ENCODE measurements at regions not wholly inside any gene's neighbourhood (a gene's known extent, or its start where the extent isn't known, plus 50 kb on each side); places are given as distances from the start of the nearest gene placed in this dataset.

GRCh38 chr6:56866917-56867522 is 87.9 kb upstream of the BEND6 start:
- no peak for FAIRE-seq
- 60% methylated on average over 2 of the region's 2 CpGs for WGBS (ENCODE audit: low lambda C conversion rate)
- TF ChIP-seq ZNF33B (CRISPR knock-in tag; IDR thresholded peaks at IDR 0.05) (no peak), HCFC1 (IDR thresholded peaks at IDR 0.05; ENCODE audit: low read depth, low read length) (no peak), ETV5 (CRISPR knock-in tag; IDR thresholded peaks at IDR 0.05; ENCODE audit: borderline replicate concordance) (no peak)
- peaks cover 26% of the 10 kb centered on the region for H3K4me1 ChIP-seq (ENCODE audit: insufficient read depth, low read length)
- H3K9me3 ChIP-seq (ENCODE audit: low read length) = no peaks in the 10 kb centered on the region
- H3K27ac ChIP-seq (ENCODE audit: extremely low read length, insufficient read depth, low read length) = no peak overlapping the region
- H4K20me1 ChIP-seq (ENCODE audit: insufficient read depth, low read length) = no peaks in the 10 kb centered on the region
- H3K9ac ChIP-seq (ENCODE audit: insufficient read depth, low read depth, low read length) = no peak overlapping the region
- no peak overlapping the region for H3K4me2 ChIP-seq (ENCODE audit: low read depth, low read length)
- BruUV-seq (replicated peaks) = no TSS peak
- ChIA-PET CTCF (ENCODE audit: low intra/inter-chr PET ratio, low total read pairs) (no interaction called here), POLR2A (no interaction called here)
- no peak overlapping the region for H3K4me3 ChIP-seq (replicated peaks in 1 of 3; ENCODE audit: insufficient read depth in 1 of 3, low read depth in 2 of 3, low read length in 3 of 3)
- no peak overlapping the region for H2AFZ ChIP-seq (ENCODE audit: low read length)
- intact Hi-C loops (cut with micrococcal nuclease; ENCODE audit: unreplicated experiment) (no loop called here), in situ Hi-C loops (cut with HindIII; ENCODE audit: extremely low pct_ligation_motif_present, low pct_unique_long_range_greater_than_20kb) (no loop called here)
- no peak for DNase-seq (ENCODE audit: low spot score)
- no peaks in the 10 kb centered on the region for H3K27me3 ChIP-seq (ENCODE audit: control insufficient read depth in 1 of 2, insufficient read depth in 2 of 2, low read length in 2 of 2)
- no peaks in the 10 kb centered on the region for H3K79me2 ChIP-seq (ENCODE audit: insufficient read depth, low read length)
- H3K36me3 ChIP-seq (replicated peaks in 1 of 2; ENCODE audit: control insufficient read depth in 1 of 2, insufficient read depth in 2 of 2, low read length in 2 of 2) = no peaks in the 10 kb centered on the region
- no peak for ATAC-seq

GRCh38 chr6:56865081-56865875 is 89.6 kb upstream of the BEND6 start:
- in situ Hi-C loops (cut with HindIII; ENCODE audit: extremely low pct_ligation_motif_present, low pct_unique_long_range_greater_than_20kb) = no loop called here
- Histone ChIP-seq H3K79me2 (ENCODE audit: insufficient read depth, low read length) (no peaks in the 10 kb centered on the region), H4K20me1 (ENCODE audit: insufficient read depth, low read length) (no peaks in the 10 kb centered on the region), H3K27me3 (ENCODE audit: control insufficient read depth in 1 of 2, insufficient read depth in 2 of 2, low read length in 2 of 2) (no peaks in the 10 kb centered on the region), H3K27ac (ENCODE audit: extremely low read length, insufficient read depth, low read length) (no peak overlapping the region), H3K4me3 (replicated peaks in 1 of 3; ENCODE audit: insufficient read depth in 1 of 3, low read depth in 2 of 3, low read length in 3 of 3) (no peak overlapping the region), H3K9ac (ENCODE audit: insufficient read depth, low read depth, low read length) (no peak overlapping the region), H3K4me2 (ENCODE audit: low read depth, low read length) (no peak overlapping the region), H3K36me3 (replicated peaks in 1 of 2; ENCODE audit: control insufficient read depth in 1 of 2, insufficient read depth in 2 of 2, low read length in 2 of 2) (no peaks in the 10 kb centered on the region), H2AFZ (ENCODE audit: low read length) (no peak overlapping the region), H3K4me1 (ENCODE audit: insufficient read depth, low read length) (peaks cover 26% of the 10 kb centered on the region), H3K9me3 (ENCODE audit: low read length) (no peaks in the 10 kb centered on the region)
- no TSS peak for BruUV-seq (replicated peaks)
- no peak for FAIRE-seq
- ChIA-PET CTCF (ENCODE audit: low intra/inter-chr PET ratio, low total read pairs) (no interaction called here), POLR2A (interaction anchor here (1.1 kb wide), 1 partner anchor 10 kb away, joined by 3 read pairs; no protein-coding TSS in a partner anchor)
- WGBS (ENCODE audit: low lambda C conversion rate) = 85% methylated on average over 1 of the region's 1 CpG
- no peak for DNase-seq (ENCODE audit: low spot score)
- intact Hi-C loops (cut with micrococcal nuclease; ENCODE audit: unreplicated experiment) = no loop called here
- ATAC-seq = no peak
- TF ChIP-seq GTF3A (CRISPR knock-in tag; conservative IDR thresholded peaks at IDR 0.05) (no peak), FOXA3 (CRISPR knock-in tag; IDR thresholded peaks at IDR 0.05) (no peak), KDM6A (CRISPR knock-in tag; IDR thresholded peaks at IDR 0.05; ENCODE audit: low read depth) (no peak), ZNF337 (CRISPR knock-in tag; IDR thresholded peaks at IDR 0.05; ENCODE audit: borderline replicate concordance, low read depth) (no peak), PRDM15 (CRISPR knock-in tag; IDR thresholded peaks at IDR 0.05) (no peak), ZNF18 (CRISPR knock-in tag; IDR thresholded peaks at IDR 0.05; ENCODE audit: insufficient replicate concordance) (no peak), E2F2 (CRISPR knock-in tag; IDR thresholded peaks at IDR 0.05; ENCODE audit: borderline replicate concordance) (no peak), ZNF274 (CRISPR knock-in tag; IDR thresholded peaks at IDR 0.05) (no peak)

Data from HepG2 (cell line).